Ramos (cell line): ENCODE measurements at regions not wholly inside any gene's neighbourhood (a gene's known extent, or its start where the extent isn't known, plus 50 kb on each side); places are given as distances from the start of the nearest gene placed in this dataset.

Experiments
- in situ Hi-C: fragments of 300-500 bp; cut with MboI; formaldehyde crosslinking; loops from one replicate; pipeline ENCODE4 v1.14.3; 2022; ENCODE audit warnings: low sequenced_read_pairs; ENCODE audit not compliant: unreplicated experiment

DNA sequence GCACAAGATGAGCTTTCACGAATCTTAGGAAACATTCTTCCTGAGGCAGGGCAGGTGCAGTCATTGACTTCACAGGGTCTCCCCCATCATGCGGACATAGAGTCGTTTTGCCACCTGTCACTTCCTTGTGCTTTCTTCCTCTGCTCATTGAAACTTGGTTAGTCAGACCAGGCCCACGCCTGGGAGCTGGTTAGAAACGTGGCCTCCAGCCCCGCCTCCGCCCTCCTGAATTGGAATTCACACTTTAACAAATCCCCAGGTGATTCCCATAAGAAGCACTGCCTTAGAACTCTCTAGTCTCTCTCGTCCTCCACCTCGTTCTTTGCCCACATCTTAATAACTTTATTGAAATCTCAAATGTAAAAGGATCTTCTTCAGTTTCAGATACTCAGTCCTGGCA lies 265.5 kb upstream of the FZD8 start:
- in situ Hi-C loops: no loop called here

DNA sequence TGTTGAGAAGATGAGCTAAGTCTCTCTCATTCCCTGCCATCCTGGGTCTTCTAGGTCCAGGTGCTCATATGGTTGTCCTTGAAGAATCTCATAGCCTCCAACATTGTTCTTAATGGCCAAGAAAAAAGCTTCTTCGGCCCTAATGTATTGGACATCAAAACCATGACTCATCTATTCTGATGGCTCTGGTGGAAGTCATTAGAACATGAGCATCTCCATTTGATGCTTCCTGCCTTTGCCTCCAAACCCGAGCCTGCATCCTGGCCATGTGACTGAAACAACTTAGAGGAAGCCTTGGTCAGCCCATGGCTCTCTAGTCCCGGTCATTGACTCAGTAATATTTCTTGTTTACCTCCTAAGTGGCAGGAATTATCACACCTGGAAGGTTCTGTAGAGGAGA lies 264.1 kb upstream of the FZD8 start:
- in situ Hi-C loops: no loop called here

DNA sequence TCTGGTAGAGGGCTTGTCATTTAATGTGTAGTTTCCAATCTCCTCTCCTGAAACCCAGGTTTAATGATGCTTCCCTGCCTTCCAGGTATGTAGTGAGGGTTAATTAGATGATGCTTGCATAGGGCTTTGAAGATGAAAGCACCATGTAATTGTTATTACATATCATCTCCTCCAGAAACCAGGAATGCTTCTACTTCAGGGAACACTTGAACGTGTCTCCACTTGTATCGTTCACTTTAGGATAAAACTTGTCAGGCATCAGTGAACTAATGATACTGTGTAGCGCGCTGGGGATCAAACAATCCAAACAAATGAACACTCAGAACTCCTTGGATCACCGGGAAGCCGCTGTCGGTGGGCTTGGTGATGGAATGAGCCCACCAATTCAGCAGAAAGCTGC lies 260.9 kb upstream of the FZD8 start:
- in situ Hi-C loops: no loop called here

DNA sequence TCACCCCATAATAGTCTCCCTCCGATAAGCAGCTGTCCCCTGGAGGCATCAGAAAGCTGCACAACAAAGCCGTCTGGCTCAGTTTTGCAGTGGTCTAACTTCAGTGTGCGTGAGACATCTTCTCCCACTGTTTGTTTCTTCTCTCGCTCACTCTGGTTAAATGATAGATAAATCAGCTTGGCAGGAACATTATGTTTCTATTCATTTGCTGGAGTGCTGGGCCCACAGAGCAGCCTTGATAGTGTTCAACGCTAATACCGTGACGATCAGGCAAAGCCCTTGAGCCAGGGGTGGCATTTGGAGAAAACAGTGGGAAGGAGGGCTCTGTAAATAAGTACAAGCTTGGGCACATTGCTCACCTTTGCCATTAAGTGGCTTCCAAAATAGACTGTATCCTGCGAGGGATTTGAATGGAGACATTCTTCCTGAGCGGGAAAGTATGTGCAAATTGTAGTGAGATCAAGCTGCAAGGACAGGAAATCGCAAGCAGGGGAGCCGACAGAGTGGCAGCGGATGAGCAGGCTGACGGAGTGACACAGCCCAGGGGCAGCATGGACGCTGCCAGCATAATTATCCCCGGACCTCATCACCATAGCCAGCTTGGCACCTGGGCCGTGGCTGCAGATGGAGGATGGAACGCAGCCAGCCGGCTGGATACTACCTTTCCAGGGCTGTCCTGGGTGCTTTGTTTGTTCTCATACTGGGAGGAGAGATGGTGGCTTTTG lies 256.8 kb upstream of the FZD8 start:
- in situ Hi-C loops: no loop called here

DNA sequence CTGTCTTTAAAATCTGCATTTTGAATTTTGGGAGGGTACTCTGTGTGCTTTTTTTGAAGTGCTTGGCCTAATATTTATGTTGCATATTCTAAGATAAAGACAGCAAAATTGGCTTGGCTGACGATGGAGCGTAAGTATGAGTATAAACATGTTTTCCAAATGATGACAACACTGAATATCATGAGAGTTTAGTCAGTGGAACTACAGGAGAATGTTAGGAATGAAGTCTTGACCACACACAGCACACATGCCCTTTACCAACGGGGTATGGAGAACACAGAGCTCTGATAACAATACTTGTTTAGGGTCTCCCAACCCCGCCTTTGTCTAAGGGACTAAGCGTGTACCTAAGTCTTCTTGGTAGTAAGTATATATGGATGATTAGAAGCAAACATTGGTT lies 253.9 kb upstream of the FZD8 start:
- in situ Hi-C loops: no loop called here

DNA sequence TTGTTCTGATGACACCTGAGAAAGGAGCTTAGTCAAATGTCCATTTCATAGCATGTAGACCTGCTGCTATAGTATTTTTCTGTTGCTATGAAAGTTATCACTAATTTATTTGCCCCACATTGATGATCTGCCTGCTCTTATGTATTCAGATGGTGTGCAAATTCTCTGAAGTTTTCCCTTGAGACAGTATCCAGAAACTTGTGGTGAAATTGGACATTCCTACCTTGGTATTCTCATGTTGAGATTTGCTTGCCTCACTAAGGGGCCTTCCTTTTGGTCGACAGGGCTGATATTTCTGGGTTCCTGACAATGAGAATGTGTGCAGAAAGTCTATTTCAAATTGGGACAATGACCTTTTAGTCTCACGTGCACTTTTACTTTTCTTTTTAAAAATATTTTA lies 253.2 kb upstream of the FZD8 start:
- in situ Hi-C loops: no loop called here

DNA sequence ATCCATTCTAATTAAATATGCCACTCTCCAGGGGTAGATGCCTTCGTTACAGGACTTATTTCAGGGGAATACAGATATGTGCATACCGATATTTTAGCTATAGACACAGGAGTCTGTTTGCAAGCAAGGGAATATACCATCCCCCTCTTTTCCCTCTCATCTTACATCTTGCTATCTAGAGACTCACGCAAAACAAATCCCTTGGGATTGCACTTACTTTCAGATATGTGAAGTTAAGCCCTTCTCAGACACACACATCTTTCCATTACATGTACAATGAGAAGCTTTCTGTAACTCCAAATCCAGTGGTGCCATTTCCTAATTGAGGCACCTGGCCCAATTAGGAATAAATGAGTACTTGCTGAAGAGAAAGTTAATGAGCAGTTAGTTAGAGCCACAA lies 250.4 kb upstream of the FZD8 start:
- in situ Hi-C loops: no loop called here

DNA sequence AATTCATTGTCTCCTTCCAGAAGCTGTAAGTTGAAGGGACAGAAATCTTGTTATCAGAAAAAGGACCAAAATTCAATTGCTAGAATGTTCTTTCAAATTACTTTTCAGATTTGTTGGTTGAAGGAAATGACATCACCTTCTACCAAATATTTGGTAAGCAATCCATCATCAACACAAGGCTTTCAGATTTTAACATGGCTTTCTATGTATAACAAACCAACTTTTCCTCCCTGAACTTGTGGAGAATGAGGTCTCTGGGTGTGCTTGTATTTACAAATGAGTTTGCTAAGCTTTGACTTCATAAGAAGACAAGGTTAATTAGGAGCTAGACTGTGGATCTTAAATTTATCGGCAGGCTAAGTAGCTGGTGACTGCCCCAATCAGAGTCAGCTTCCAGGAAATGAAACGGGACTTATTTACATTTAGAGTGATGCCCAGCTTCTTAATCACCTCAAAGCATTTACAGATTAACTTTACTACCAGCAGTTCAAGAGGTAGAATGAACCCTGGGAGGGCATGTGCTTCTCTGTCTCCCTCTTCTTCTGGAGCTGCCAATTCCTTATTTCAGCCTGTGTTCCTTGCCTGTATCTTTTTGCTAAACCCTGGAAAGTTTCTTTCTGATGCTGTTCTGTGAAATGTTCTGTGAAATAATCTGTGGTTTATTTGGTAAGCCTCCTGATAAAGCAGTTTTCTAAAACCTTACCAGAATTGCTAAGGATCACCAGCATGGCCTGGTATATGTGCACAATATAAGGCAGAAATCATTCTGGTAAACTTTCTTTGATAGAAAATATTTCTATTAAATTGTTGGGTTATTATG lies 248.8 kb upstream of the FZD8 start:
- in situ Hi-C loops: no loop called here

DNA sequence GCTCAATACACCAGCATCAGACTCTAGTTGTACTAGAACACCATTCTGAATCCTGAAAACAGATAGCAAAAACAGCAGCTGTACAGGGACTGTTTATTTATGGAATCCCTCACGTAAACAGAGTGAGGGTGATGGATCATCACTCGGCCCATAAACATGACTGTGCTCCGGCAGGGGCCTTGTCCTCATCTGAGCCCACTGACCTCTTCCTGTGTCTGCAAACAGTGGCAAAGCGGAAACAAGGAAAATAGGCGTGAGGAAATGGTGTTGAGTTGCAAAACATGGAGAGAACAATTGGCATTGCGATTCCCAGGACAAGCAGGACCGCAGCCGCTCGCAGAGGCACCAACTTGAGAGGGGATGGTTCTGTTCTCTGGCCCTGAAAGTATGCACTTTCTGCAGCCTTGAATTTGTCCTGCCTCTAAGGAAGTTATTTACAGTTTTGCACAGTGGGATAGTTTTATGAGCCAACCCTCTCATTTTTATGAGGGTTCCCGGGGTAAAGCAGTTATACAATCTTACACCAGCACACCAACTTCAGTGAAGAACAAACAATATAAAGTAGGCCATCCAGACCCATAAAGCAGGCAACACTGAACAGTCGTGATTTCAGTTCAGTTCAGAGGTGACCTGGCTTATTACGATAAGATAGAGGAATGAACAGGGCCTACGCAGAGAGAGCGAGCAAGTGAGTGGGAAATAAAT lies 248.0 kb upstream of the FZD8 start:
- in situ Hi-C loops: no loop called here

DNA sequence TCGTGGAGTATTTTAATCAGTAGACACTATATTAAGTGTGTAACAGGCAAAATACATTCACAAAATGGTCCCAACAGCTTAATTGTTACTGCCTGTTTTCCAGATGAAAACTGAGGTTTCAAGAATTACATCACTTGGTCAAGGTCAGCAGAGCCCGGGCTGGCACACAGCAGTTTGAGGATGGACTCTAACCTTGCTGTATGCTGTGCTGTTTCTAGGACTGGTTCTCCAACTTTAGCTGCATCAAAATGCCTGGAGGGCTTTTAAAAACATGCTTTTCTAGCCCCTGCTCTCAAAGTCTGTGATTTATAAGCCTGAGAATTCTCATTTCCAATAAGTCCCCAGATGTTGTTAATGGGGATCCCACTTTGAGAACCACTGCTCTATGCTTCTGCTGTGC lies 247.1 kb upstream of the FZD8 start:
- in situ Hi-C loops: no loop called here

DNA sequence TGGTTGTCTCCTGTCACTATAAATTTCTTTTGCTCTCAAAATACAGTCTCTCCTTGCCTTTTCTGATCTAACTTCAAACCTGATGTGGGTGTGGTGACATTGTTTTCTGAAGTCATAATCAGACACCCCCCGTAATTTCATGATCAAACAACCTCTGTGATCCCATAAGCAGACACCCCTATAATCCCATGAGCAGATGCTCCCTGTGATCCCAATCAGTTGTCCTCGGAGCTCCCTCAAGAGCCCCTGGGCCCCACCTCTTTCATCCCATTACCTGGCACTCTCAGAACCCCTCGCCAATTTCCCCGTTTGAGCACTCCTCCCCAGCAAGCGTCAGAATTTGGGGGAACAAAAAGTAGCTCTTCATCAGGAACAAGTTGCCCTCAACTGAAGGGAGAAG lies 246.3 kb upstream of the FZD8 start:
- in situ Hi-C loops: no loop called here

DNA sequence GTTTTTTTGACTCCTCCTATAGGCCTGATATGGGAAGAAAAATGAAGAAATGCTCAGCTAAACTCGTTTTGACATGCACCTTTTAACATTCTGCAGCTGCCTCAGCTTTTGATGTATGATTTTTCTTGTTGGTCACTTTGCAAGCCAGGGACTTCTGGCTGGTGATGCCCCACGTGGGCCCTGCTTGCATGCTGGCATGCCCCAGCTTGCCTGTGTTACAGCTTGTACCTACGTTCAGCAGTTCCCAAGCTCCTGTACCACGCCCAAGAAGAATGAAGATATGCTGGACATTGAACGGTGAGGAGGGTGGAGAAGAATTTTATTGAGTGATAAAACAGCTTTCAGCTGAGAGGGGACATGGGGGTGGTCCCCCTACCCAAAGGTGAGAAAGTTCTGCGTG lies 245.6 kb upstream of the FZD8 start:
- in situ Hi-C loops: no loop called here

DNA sequence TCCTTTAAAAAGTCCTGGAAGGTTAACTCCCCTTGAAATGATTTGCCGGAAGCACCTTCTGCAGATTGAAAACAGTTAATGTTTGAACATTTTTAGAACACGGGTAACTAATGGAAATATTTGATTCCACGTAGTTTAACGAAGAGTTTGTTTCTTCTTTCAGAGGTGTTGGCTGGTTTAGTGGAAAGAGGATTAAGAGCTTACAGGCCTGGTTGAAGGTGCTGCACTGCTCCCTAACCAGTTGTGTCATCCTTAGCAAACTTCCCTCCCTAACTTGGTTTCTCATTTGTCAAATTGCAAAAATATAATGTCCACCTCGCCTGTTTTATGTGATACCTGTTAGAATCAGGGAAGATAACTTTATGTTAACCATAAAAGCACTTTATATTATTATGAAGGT lies 243.0 kb upstream of the FZD8 start:
- in situ Hi-C loops: no loop called here

DNA sequence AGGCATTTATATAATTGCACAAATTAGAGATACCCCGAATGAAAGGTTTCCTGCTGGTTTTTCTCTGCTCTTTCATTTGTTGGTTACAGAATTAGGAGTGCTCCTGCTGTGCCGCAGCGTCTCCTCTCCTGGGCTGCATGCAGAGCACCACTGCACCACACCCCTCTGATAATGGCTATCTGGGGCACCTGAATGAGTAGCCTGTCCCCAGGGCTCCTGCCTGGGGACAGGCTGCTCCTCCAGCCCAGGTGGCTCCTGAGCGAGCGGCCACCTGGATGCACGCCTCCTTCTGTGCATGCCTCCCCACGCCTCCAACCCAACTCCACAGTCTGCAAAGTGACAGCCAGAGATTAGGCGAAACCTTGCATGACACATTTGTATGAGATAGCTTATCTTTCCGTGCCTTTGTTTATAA lies 242.6 kb upstream of the FZD8 start:
- in situ Hi-C loops: no loop called here

DNA sequence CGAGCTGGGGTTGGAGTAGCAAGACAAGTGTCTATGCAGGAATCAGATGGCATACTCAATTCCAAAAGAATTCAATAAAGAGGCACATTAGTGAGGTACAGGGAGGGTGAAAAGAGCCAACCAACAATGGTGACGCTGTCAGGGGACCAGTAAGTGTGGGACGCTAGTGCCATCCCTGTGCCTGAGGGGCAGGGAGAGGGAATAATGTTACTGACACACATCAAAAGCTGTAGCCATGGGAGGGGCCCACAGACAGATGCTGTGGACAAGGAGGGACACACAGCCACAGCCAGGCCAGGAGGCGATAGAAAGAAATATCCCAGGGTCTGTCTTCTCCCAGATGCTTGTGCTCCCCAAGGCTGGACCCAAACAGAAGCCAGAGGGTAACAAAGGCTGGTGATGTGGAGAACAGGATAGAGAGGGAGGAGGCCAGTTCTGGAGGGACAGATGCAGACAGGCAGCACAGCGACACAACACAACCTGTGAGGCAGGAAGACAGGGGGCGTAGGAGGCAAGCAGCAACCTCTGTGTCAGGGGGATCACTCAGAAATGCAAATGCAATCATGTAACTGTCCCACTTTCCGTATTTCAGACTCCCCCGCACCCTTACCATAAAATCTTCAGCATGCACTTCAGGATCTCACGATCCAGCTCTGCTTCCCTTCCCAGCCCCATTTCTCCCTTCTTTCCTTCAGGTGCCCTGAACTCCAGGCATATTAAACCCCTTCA lies 240.5 kb upstream of the FZD8 start:
- in situ Hi-C loops: no loop called here

DNA sequence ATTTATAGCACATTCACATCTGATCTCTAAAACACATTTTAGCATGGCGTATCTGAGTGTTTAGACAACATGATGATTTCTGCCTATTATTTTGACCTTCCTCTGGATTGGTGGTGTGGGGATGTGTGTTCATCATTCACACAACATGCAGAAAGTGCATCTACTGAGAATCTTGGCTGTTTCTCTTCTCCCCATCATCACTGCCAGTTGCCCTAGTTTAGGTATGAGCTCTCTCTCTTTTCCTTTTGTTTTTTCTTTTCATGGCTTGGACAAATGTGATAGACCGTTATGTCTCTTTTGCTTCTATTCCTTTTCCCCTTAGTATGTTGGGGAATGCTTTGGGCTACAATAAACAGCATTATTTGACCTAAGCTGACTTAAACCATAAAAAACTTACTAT lies 239.2 kb upstream of the FZD8 start:
- in situ Hi-C loops: no loop called here

DNA sequence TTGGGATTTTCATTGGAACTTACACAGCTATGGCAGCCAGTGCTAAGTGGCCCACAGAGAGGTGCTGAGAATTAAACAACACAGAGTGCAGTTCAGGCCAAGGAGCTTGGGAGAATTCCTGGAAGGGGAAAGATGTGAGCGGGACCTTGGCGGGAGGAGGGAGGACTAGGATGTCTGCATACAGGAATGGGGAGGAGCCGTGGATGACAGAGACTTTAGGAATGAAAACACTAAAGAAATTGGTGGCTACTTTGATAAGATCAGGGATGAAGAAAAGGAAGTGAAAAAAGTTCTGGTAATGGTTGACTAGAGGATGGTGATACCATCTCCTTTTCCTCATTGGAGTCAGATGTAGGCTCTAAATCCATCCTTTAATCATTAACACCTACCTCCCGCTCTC lies 234.2 kb upstream of the FZD8 start:
- in situ Hi-C loops: no loop called here

DNA sequence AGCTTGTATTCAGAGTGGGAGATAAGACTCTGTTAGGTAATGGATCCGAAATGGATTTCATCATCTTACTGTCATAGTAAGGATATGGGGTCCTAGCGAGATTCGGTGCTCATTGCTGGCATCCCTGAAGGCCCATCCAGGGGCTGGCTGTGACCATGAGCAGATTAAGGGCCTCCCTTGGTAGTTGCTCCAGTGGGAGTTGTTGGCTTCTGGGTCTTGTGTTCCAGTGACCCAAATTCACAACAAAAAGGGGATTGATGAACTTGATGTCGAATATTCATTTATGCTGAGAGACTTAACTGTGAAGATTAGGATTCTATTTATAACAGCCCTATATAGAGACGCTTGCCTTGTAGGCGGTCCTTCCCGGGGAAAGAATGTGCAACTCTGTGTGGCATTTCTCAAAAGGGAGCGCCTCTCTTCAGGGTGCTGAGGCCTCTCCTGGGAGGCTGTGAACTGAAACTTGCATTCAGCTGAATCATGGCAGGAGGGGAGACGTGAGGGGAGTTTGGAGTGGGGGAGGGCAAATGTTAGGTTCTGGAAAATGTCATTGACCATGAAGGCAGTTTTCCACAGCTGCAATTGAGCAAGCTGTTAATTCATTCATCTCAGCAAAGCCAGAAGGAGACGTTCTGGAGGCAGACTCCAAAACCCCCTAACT lies 233.1 kb upstream of the FZD8 start:
- in situ Hi-C loops: no loop called here

DNA sequence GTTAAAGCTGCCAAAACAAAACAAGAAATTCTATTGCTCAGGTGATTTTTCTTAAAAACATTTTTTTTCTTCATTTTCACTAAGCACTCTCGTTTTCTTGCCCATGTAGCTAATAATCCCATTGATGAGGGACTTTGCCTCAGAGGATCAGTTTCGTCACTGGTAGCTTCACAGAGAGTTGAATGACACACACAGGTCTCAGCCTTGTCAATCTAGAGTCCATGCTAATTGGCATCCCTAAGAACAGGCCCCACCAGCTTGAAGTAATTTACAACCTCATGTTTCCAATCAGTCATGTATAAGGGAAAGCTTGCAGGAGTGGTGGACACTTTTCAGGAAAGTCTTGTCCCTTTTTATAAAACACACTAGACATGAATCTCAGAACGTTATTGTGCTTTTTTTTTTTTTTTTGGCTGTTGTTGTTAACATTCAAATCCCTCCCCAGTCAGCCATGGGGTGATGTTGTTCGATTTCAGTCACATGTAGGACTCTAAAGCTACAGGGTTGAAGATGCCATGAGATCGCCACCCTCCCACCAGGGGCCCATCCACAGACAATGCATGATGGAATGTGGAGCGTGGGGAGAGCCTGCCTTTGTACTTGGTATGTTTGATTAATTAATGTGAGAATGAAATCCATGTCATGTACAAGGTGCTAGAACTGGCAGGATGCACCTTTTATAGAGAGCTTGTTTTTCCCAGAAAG lies 232.4 kb upstream of the FZD8 start:
- in situ Hi-C loops: no loop called here

DNA sequence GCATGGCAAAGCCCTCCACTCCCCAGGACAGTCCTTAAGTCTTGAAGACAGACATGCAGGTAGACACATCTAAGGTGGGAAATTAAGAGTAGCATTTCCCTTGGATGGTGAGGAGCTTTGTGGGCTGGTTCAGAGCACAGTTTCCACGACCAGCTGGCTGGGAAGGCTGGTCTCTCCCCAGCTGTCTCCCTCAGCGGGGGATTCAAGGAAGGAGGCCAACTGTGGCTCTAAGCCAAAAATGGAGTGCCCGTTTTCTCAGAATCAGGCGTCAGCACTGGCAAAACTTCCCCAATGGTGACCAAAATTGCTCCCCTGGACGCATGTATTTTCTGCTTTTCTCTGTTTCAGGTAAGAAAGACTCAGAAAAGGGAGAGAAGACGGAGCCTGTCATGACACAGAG lies 230.6 kb upstream of the FZD8 start:
- in situ Hi-C loops: no loop called here
